HG02759 (cell line): ENCODE measurements at regions not wholly inside any gene's neighbourhood (a gene's known extent, or its start where the extent isn't known, plus 50 kb on each side); places are given as distances from the start of the nearest gene placed in this dataset.
"Not testable (repeated sequence)": the region's sequence is repeated elsewhere in the genome, so short reads cannot be mapped to it uniquely, and the experiment has no call there.

Source experiments
- ATAC-seq: cut with Tn5 transposase; IDR thresholded peaks from one replicate; pipeline ENCODE4 v1.9.1; 2021; ENCODE audit warnings: mild to moderate bottlenecking, moderate library complexity; ENCODE audit not compliant: unreplicated experiment

DNA sequence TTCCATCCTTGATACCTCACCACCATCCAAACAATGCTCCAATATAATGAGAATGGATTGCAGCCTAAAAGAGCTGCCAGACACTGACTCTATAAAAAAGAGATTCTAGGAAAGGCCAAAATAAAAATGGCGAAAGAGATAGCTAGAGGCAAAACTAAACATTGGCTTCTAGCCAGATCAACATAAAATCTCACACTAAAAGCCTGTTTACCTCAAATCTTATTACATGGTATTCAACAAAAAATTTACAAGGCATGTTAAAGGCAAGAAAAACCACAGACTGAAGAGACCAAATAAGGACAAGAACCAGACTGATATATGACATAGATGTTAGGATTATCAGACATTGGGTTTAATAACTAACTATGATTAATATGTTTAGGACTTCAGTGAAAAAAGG is 1127.0 kb downstream of the DNAJB9 start:
- no peak for ATAC-seq

- ATAC-seq = no peak
Measured at GRCh38 chr7:109699661-109700060, 1130.0 kb downstream of the DNAJB9 start.

GRCh38 chr7:109713366-109713765 is 1143.7 kb downstream of the DNAJB9 start:
- no peak for ATAC-seq

DNA sequence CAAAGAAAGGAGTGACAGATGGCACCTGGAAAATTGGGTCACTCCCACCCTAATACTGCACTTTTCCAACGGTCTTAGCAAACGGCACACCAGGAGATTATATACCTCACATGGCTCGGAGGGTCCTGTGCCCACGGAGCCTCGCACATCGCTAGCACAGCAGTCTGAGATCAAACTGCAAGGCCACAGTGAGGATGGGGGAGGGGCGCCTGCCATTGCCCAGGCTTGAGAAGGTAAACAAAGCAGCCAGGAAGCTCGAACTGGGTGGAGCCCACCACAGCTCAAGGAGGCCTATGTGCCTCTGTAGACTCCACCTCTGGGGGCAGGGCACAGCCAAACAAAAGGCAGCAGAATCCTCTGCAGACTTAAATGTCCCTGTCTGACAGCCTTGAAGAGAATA is 1149.7 kb downstream of the DNAJB9 start:
- not testable (repeated sequence) for ATAC-seq

GRCh38 chr7:109734601-109735000 is 1164.9 kb downstream of the DNAJB9 start:
- no peak for ATAC-seq

DNA sequence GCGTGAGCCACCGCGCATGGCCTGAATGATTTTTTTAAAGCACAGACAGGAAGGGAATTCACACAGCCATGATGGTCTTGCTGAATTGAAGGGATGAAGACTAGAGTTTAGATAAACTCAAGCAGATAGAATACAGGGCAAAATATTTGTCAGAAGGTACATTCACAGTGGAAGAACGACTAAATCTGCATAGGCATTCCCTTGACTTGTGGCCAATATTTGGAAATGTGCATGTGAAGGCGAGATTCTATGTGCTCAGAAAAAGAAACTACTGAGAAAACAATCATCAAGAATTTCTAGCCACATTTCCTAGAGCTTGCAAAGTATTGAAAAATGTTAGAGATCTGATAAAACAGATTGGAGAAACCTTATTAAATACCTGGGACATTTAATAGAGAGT is 1166.2 kb downstream of the DNAJB9 start:
- no peak for ATAC-seq

DNA sequence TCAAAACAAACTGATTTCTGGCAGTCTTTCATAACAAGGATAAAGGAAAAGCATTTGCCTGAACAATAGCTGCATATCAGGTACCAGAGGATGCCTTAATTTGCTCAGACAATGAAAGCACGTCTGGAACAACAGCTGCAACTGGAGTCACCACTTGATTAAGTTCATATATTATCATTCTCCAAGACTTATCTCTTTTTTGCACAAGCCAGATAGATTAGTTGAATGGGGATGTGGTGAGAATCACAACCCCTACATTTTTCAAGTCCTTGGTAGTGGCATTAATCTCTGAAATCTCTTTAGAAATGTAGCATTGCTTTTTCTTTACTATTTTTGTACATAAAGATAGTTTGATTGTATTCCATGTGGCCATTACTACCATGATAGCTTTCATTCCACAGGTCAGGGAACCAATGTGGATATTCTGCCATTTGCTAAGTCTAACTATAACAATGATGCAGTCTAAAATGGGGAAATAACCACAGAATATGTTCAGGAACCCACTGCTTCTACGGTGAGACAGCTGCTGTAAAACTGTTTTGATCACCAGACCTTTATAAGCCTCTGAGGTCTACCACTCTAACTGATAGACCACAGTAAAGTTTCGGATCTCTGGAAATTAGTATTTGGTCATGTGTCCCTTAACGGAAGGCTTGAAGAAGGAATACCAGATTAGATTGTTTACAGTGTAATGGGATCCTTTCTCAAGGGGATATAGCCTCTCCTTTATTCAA is 1176.2 kb downstream of the DNAJB9 start:
- no peak for ATAC-seq

- no peak for ATAC-seq
Measured at GRCh38 chr7:109751241-109751640, 1181.6 kb downstream of the DNAJB9 start.

DNA sequence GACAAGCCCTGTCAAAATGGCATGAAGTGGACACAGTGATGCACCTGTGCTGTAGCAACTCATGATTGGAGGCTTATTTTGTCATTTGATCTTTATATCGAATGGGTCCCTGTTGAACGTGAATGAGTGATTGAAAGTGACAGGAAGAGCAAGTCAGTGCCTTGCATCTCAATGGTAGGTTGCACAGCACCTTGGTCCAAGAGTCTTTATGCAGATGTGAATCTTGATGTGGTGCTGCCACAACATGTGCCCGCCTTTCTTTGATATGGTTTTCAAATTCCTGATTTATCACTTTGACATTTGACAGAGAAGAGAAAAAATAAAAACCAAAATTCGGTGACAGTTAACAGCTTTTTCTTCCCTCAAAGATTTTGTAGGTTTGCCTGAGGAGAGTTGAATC is 1182.4 kb downstream of the DNAJB9 start:
- ATAC-seq = no peak

DNA sequence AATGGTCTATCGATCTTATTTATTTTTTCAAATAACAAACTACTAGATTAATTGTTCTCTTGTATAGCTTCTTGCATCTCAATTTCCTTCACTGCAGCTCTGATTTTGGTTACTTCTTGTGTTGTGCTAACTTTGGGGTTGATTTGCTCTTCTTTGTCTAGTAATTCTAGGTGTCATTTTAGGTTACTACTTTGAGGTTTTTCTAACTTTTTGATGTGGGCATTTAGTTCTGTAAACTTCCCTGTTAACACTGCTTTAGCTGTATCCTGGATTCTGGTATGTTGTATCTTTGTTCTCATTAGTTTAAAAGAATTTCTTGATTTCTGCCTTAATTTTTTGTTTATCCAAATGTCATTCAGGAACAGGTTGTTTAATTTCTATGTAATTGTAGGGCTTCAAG is 1188.0 kb downstream of the DNAJB9 start:
- no peak for ATAC-seq

- ATAC-seq = no peak
Measured at GRCh38 chr7:109763611-109764010, 1193.9 kb downstream of the DNAJB9 start.

DNA sequence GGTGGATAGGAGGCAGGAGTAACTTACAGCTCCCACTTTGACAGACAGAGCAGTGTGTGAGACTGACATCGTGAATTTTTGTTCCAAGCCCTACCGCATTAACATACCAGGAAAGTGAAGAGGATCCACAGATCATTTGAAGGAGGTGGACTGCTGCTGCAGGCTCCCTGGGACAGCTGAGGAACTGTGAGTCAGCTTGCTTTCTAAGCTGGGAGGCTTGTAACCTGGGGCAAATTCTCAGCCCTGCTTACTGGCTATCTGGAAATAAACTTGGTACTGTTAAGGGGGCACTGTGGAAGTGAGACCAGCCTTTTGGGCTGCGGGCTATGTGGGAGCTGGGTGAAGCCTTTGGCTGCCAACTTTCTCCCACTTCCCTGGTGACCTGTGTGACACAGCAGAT is 1202.5 kb downstream of the DNAJB9 start:
- ATAC-seq = no peak

DNA sequence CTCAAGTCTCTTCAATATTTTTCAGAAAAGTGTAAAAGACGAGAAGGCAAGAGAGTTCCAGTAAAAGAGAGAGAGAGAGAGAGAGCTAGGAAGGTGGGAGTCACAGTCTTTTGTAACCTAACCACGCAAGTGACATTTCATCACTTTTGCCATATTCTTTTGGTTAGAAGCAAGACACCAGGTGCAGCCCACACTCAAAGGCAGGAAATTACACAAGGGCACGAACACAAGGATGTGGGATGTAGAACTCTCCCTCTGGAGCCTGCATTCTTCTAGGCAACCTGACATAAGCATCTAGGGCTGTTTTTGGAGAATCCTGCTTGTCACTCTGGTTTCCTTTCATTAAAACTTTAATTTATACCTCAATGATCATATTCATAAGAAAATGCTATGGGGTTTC is 1213.1 kb downstream of the DNAJB9 start:
- ATAC-seq = no peak

- no peak for ATAC-seq
Measured at GRCh38 chr7:109806548-109806947, 1236.9 kb downstream of the DNAJB9 start.

GRCh38 chr7:109821156-109821555 is 1251.5 kb downstream of the DNAJB9 start:
- no peak for ATAC-seq

DNA sequence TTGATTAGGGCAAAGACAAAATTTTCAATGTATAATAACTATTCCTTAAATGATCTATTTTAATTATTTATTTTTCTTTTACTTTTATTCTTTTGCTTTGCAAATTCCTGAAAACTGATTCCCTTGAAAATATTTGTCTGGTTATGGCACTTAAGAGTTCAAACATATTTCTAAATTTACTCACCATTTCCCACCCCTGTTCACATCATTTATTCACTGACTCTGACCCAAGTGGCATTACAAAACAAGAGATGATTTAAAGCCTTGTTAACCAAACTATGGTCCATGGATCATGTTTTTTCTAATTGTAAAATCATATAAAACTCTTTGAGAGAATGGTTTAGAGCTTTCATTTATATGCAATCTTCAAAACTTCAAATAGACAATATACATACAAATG is 1256.1 kb upstream of the LRRN3 start:
- no peak for ATAC-seq

DNA sequence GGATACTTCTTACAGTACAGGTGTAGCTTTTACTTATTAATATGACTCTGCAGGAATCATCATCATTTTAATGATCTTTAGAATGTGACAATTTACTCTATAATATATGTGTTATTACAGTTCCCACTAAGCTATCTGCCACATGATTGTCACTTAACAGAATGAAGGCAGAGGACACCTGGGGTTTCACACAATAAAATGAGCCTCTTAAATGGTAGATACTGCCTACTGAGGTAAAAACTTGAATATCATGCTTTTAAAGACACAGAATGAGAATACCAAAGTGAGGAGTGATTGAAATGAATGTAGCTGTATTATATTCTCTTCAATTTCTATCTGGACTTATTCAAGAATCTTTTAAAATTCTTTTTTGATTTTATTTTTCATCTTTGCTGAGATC is 1255.3 kb upstream of the LRRN3 start:
- ATAC-seq = no peak

- ATAC-seq = no peak
Measured at GRCh38 chr7:109836016-109836415, 1254.9 kb upstream of the LRRN3 start.

- no peak for ATAC-seq
Measured at GRCh38 chr7:109842386-109842785, 1248.5 kb upstream of the LRRN3 start.

DNA sequence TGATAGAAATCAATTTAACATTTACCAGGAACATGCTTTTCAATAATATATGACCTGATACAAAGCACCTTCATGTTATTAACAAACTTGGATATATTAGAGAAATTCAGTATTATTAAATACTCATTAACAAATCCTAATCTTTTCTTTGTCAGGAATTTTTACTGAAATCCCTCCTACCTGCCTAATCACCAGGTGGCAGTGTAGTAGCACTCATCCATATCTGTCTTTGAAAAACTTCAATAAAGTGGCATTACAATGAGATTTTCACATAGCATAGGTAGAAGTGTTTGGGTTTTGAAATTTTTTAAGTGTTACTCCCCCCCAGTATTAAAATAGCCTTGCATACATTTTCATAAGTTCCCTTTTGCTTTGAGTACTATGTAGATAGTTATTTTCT is 1246.6 kb upstream of the LRRN3 start:
- no peak for ATAC-seq

GRCh38 chr7:109864230-109864629 is 1226.7 kb upstream of the LRRN3 start:
- no peak for ATAC-seq

GRCh38 chr7:109868215-109868860 is 1222.6 kb upstream of the LRRN3 start:
- ATAC-seq = no peak

DNA sequence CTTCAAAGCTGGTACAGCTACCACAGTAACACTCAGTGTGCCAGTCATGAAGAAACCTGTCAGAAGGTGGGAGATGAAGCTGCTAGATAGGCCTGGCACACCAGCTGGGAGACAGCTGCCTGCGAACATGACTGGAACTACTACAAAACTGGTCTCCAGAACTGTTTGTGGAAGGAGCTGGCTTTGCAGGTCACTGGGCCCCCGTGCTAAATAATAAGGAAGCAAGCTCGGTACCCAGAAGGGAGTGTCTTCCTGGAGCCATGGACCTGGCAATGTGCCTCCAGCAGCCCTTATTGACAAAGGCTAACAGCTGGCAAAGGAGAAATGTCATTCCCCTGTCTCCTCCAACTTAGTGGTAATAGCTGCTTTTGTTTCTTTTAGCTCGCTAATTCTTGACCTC is 1217.6 kb upstream of the LRRN3 start:
- no peak for ATAC-seq
